ENCODE measurements at regions not wholly inside any gene's neighbourhood (a gene's known extent, or its start where the extent isn't known, plus 50 kb on each side); places are given as distances from the start of the nearest gene placed in this dataset.

DNA sequence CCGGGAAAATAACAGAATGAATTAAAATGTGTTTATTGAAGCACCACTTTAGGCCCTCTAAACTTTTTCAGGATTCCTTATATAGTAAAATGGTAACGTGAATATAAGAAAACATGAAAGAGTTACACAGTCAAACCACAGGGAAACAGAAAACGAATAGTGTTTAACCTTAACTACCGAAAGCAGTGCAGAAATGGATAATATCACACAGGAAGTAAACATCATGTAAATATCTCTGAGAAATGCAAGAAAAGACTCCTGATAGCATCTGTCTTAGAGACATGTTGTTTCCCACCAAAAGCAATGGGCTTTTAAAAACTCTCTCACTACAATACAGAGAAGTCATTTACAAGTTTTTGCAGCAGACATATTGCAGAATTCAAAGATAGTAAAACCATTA lies 323.9 kb upstream of the CXXC4 start:
- Histone ChIP-seq H2AFZ (ENCODE audit: low read depth, low read length) (no peak overlapping the region), H3K79me2 (ENCODE audit: control insufficient read depth, insufficient read depth, low read length) (no peaks in the 10 kb centered on the region), H3K4me1 (ENCODE audit: control insufficient read depth, extremely low read depth, insufficient read depth, low read length) (no peaks in the 10 kb centered on the region), H3K9ac (replicated peaks; ENCODE audit: extremely low read depth, insufficient read depth, low read length) (no peak overlapping the region), H3K27ac (ENCODE audit: insufficient read depth, low read depth, low read length) (no peak overlapping the region), H3K36me3 (ENCODE audit: control insufficient read depth in 2 of 2, extremely low read depth in 1 of 2, insufficient read depth in 2 of 2, low read length in 2 of 2) (no peaks in the 10 kb centered on the region), H4K20me1 (replicated peaks; ENCODE audit: control insufficient read depth, extremely low read depth, insufficient read depth, low read length) (no peaks in the 10 kb centered on the region), H3K4me2 (ENCODE audit: insufficient read depth, low read length) (no peak overlapping the region), H3K9me1 (replicated peaks; ENCODE audit: control insufficient read depth, extremely low read depth, insufficient read depth, low read length) (no peaks in the 10 kb centered on the region), H3K4me3 (replicated peaks in 1 of 3; ENCODE audit: insufficient read depth in 1 of 3, low read depth in 1 of 3, low read length in 3 of 3) (no peak overlapping the region), H3K27me3 (ENCODE audit: control insufficient read depth in 2 of 2, insufficient read depth in 2 of 2, low read length in 2 of 2) (no peaks in the 10 kb centered on the region), H3K9me3 (replicated peaks; ENCODE audit: control insufficient read depth, insufficient read depth, low read length) (no peaks in the 10 kb centered on the region)
- dilution Hi-C loops (cut with MboI; ENCODE audit: extremely low pct_ligation_motif_present, low sequenced_read_pairs) (no loop called here), intact Hi-C loops (cut with micrococcal nuclease) (no loop called here)
- POLR2A ChIA-PET: no interaction called here
- TF ChIP-seq, protein P1, sequence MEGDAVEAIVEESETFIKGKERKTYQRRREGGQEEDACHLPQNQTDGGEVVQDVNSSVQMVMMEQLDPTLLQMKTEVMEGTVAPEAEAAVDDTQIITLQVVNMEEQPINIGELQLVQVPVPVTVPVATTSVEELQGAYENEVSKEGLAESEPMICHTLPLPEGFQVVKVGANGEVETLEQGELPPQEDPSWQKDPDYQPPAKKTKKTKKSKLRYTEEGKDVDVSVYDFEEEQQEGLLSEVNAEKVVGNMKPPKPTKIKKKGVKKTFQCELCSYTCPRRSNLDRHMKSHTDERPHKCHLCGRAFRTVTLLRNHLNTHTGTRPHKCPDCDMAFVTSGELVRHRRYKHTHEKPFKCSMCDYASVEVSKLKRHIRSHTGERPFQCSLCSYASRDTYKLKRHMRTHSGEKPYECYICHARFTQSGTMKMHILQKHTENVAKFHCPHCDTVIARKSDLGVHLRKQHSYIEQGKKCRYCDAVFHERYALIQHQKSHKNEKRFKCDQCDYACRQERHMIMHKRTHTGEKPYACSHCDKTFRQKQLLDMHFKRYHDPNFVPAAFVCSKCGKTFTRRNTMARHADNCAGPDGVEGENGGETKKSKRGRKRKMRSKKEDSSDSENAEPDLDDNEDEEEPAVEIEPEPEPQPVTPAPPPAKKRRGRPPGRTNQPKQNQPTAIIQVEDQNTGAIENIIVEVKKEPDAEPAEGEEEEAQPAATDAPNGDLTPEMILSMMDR (IDR thresholded peaks at IDR 0.05; ENCODE audit: extremely low read depth in 1 of 2, insufficient read depth in 1 of 2, low read depth in 1 of 2, low read length in 2 of 2): no peak
- TF ChIP-seq FOS (IDR thresholded peaks at IDR 0.05; ENCODE audit: borderline replicate concordance, insufficient read depth, low read length) (no peak), JUN (IDR thresholded peaks at IDR 0.05; ENCODE audit: borderline replicate concordance, insufficient read depth, insufficient read length, low read depth) (no peak), POLR2AphosphoS5 (IDR thresholded peaks at IDR 0.05; ENCODE audit: insufficient read depth, low read depth, low read length) (no peak), MYC (IDR thresholded peaks at IDR 0.05; ENCODE audit: low read depth, low read length) (no peak), GATA2 (IDR thresholded peaks at IDR 0.05; ENCODE audit: insufficient read depth, insufficient read length, low read depth, low read length) (no peak), EZH2 (IDR thresholded peaks at IDR 0.05; ENCODE audit: borderline replicate concordance, low read depth, low read length, severe bottlenecking) (no peak), POLR2A (IDR thresholded peaks at IDR 0.05; ENCODE audit: low read depth, low read length) (no peak)
- TF ChIP-seq, protein P2, sequence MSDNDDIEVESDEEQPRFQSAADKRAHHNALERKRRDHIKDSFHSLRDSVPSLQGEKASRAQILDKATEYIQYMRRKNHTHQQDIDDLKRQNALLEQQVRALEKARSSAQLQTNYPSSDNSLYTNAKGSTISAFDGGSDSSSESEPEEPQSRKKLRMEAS (IDR thresholded peaks at IDR 0.05; ENCODE audit: insufficient read depth, insufficient read length): no peak
- CTCF ChIA-PET: no interaction called here
- no peak for FAIRE-seq
- BruUV-seq (replicated peaks): no TSS peak
- DNase-seq (ENCODE audit: low read depth, low spot score): no peak

Measured in endothelial cell of umbilical vein (primary cell).